ENCODE measurements at regions not wholly inside any gene's neighbourhood (a gene's known extent, or its start where the extent isn't known, plus 50 kb on each side); places are given as distances from the start of the nearest gene placed in this dataset.

DNA sequence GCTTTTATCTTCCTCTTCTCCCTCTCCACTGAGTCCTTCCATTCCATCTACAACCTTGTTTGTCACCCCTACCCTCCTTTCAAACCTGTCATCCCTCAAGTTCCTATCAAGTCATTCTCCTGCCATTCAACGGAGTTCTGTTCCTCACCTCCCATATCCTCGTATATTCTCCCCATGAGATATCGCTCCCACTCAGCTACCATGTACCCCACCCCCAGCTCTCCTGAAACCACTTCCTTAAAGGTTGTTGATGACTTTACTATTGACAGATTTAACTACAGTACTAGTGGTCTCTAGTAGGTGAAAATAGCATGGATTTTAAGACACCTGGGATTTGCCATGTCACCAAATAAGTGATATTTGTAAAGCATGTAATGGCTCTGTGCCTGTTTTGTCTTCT is 107.4 kb upstream of the BARHL2 start:
- no peaks in the 10 kb centered on the region for H3K36me3 ChIP-seq
- no peak for DNase-seq
- no peaks in the 10 kb centered on the region for H3K9me3 ChIP-seq
- H3K4me1 ChIP-seq = no peaks in the 10 kb centered on the region
- no peak for ATAC-seq
- no peak overlapping the region for H3K27ac ChIP-seq
- 70% methylated on average over 3 of the region's 3 CpGs for WGBS, 2 donors
- H3K4me3 ChIP-seq = no peak overlapping the region
- intact Hi-C loops (cut with DNase I) = no loop called here
- peaks cover 0 to 9% (median 0%) of the 10 kb centered on the region in 7 donors for H3K27me3 ChIP-seq
- TF ChIP-seq, protein P1, sequence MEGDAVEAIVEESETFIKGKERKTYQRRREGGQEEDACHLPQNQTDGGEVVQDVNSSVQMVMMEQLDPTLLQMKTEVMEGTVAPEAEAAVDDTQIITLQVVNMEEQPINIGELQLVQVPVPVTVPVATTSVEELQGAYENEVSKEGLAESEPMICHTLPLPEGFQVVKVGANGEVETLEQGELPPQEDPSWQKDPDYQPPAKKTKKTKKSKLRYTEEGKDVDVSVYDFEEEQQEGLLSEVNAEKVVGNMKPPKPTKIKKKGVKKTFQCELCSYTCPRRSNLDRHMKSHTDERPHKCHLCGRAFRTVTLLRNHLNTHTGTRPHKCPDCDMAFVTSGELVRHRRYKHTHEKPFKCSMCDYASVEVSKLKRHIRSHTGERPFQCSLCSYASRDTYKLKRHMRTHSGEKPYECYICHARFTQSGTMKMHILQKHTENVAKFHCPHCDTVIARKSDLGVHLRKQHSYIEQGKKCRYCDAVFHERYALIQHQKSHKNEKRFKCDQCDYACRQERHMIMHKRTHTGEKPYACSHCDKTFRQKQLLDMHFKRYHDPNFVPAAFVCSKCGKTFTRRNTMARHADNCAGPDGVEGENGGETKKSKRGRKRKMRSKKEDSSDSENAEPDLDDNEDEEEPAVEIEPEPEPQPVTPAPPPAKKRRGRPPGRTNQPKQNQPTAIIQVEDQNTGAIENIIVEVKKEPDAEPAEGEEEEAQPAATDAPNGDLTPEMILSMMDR (IDR thresholded peaks at IDR 0.05) = no peak

DNA sequence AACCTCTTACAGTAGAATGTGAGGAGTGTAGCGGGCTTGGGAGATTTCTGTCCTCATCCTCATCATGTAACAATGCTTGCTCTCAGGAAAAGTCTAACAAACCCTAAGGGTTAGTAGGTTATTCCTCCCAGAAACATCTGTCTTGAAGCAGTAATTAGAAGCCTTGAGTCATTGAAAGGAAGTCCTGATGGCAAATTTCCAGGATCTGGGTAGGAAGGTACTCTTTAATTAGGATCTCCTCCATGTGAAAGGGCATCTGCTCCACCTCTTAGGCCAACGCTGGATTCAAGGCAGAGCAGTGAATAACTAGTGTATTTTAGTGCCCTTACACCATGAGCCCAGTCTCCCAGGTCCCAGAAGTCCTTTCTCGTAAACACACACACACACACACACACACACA is 106.6 kb upstream of the BARHL2 start:
- intact Hi-C loops (cut with DNase I) = no loop called here
- Histone ChIP-seq H3K36me3 (no peaks in the 10 kb centered on the region), H3K4me1 (no peaks in the 10 kb centered on the region), H3K27ac (no peak overlapping the region), H3K4me3 (no peak overlapping the region), H3K9me3 (no peaks in the 10 kb centered on the region), H3K27me3 (peaks cover 0 to 5% (median 0%) of the 10 kb centered on the region in 7 donors)
- TF ChIP-seq, protein P1 (IDR thresholded peaks at IDR 0.05) = no peak
- ATAC-seq (no peak), DNase-seq (no peak)
- 69 to 79% methylated on average over 3 of the region's 3 CpGs for WGBS, 2 donors

DNA sequence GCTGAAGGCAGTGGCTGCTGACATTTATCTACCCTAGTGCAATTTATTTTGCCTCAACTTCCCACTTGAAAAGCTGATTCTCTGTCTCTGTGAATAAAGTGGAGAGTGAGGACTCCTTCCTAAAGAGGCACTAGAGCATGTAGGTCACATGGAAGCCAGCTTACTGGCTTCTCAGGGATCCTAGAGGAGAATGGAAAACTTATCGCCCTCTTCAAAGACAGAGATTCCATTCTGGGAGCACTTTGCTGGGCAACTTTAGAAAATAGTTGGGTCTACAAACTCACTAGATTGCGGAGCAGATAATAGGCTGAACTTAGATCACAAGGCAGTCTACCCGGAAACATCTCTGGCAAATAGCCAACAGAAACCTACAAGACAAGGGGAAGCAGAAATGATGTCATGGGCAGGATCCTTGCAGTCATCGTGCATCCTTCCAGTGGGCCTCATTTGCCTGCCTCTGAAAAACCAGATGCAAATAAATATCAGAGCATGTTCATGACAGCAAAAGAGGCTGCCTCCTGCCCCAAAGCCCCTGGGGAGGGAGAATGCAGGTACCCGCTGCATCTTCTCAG is 104.8 kb upstream of the BARHL2 start:
- Histone ChIP-seq H3K4me1 (no peaks in the 10 kb centered on the region), H3K27ac (no peak overlapping the region)
- DNase-seq = no peak

DNA sequence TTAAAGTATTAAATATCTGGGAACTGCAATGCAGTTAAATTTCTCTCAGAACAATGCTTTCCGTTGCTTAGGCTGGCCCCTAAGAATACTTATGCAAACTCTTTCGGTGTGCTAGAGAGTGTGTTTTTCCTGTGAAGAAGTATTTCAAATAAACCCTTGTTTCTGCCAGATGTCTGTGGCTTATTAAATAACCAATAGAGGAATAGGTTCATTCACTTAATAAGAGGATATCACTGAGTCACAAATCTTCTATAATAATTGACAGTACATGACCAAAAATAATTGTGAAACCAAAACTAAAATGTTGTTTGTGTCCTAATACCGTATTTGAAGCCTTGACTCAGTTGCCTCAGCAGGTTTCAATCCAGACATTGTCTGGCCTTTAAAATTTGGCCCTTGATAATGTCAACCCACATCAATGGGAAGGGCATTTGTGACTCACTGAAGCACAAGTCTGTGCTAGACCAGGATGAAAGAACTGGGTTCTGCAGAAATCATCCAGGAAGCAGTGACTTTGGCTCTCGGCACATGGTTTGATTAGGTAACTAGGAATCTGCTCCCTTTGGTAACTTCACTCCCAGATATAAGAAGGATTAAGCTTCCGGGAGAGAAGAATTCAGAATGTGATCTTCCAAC is 104.2 kb upstream of the BARHL2 start:
- TF ChIP-seq, protein P1 (IDR thresholded peaks at IDR 0.05) = no peak
- Histone ChIP-seq H3K27me3 (peaks cover 0 to 5% (median 0%) of the 10 kb centered on the region in 7 donors), H3K9me3 (no peaks in the 10 kb centered on the region), H3K36me3 (no peaks in the 10 kb centered on the region), H3K4me1 (no peaks in the 10 kb centered on the region), H3K4me3 (no peak overlapping the region), H3K27ac (no peak overlapping the region)
- 75 to 85% methylated on average over 5 of the region's 5 CpGs for WGBS, 2 donors
- no peak for ATAC-seq
- intact Hi-C loops (cut with DNase I) = no loop called here
- no peak for DNase-seq

More for the DNA sequence above, 104.8 kb upstream of the BARHL2 start:
- 71 to 76% methylated on average over 5 of the region's 5 CpGs for WGBS, 2 donors
- intact Hi-C loops (cut with DNase I) = no loop called here
- Histone ChIP-seq H3K4me3 (no peak overlapping the region), H3K9me3 (no peaks in the 10 kb centered on the region), H3K27me3 (peaks cover 0 to 5% (median 0%) of the 10 kb centered on the region in 7 donors), H3K36me3 (no peaks in the 10 kb centered on the region)
- TF ChIP-seq, protein P1 (IDR thresholded peaks at IDR 0.05) = no peak
- ATAC-seq = no peak

Measured in heart right ventricle (tissue), 16 donors.